Gastroesophageal sphincter (tissue), 4 donors: ENCODE measurements at regions not wholly inside any gene's neighbourhood (a gene's known extent, or its start where the extent isn't known, plus 50 kb on each side); places are given as distances from the start of the nearest gene placed in this dataset.

Experiments used
- ATAC-seq: fragments of 150-250 bp; one replicate; pipeline ENCODE4 v1.9.1; 2016; ENCODE audit warnings: mild to moderate bottlenecking, moderate library complexity
- H3K27ac ChIP-seq, 4 donors: fragments of 200-600 bp; sonication (generic) in 3 of 4; 1 replicate in 3 of 4; 2 replicates in 1 of 4; pipeline ENCODE4 v1.5.1; 2016 to 2019
- H3K27me3 ChIP-seq: fragments of 200-600 bp; sonication (generic); one replicate; pipeline ENCODE4 v1.5.1; 2019
- H3K36me3 ChIP-seq, 2 donors: fragments of 200-600 bp; sonication (generic); one replicate each; pipeline ENCODE4 v1.5.1; 2019; ENCODE audit warnings: control low read depth in 1 of 2
- H3K4me1 ChIP-seq, 3 donors: fragments of 200-600 bp; sonication (generic); 1 replicate in 2 of 3; 2 replicates in 1 of 3; pipeline ENCODE4 v1.5.1; 2016 to 2019; ENCODE audit warnings: control low read depth in 2 of 3
- H3K4me3 ChIP-seq, 2 donors: fragments of 200-600 bp; sonication (generic); one replicate each; pipeline ENCODE4 v1.5.1; 2019; ENCODE audit warnings: mild to moderate bottlenecking in 1 of 2, moderate library complexity in 1 of 2
- H3K9me3 ChIP-seq, 3 donors: fragments of 200-600 bp; sonication (generic); one replicate each; pipeline ENCODE4 v1.5.1; 2017 to 2019; ENCODE audit warnings: control low read depth in 2 of 3
- CTCF ChIP-seq, 4 experiments: fragments of 200-600 bp in 2 of 4; fragments of 450-650 bp in 2 of 4; sonication (generic) in 1 of 4; IDR thresholded peaks; one replicate each; pipeline ENCODE4 v1.5.1; 2017 to 2019; ENCODE audit warnings: antibody characterized with exemption in 4 of 4, mild to moderate bottlenecking in 2 of 4, moderate library complexity in 2 of 4
- EP300 ChIP-seq: sonication (generic); formaldehyde crosslinking; IDR thresholded peaks from one replicate; pipeline ENCODE4 v1.6.1; 2017; ENCODE audit warnings: antibody characterized with exemption, mild to moderate bottlenecking
- POLR2A ChIP-seq, 2 donors: fragments of 450-650 bp; IDR thresholded peaks; one replicate each; pipeline ENCODE4 v1.6.1; 2017; ENCODE audit warnings: antibody characterized with exemption in 2 of 2, mild to moderate bottlenecking in 2 of 2, moderate library complexity in 1 of 2
- POLR2AphosphoS5 ChIP-seq: sonication (generic); formaldehyde crosslinking; IDR thresholded peaks from one replicate; pipeline ENCODE4 v1.6.1; 2017; ENCODE audit warnings: antibody characterized with exemption
- WGBS, 2 donors: methylation state at CpG; one replicate each; pipeline ENCODE4 v1.1.5; 2018; ENCODE audit warnings: low coverage in 1 of 2; 5-methylcytosine and 5-hydroxymethylcytosine counted together

GRCh38 chr2:217370391-217370790, 510.5 kb upstream of the TNP1 start:
- no peaks in the 10 kb centered on the region for H3K36me3 ChIP-seq
- H3K4me3 ChIP-seq = no peak overlapping the region
- peak overlapping the region in 1 of 4 donors; percentile 82 for H3K27ac ChIP-seq
- no peaks in the 10 kb centered on the region for H3K27me3 ChIP-seq
- TF ChIP-seq CTCF (IDR thresholded peaks at IDR 0.05) (no peak), POLR2AphosphoS5 (no peak), POLR2A (IDR thresholded peaks at IDR 0.05) (no peak), EP300 (no peak)
- ATAC-seq = no peak
- no peaks in the 10 kb centered on the region for H3K9me3 ChIP-seq
- WGBS, 2 donors = 81 to 100% methylated on average over 2 to 5 of the region's 5 CpGs
- H3K4me1 ChIP-seq = peaks cover 2 to 78% (median 8%) of the 10 kb centered on the region in 3 donors

- H3K4me1 ChIP-seq = peaks cover 0 to 79% (median 16%) of the 10 kb centered on the region in 3 donors
- H3K27ac ChIP-seq = peak overlapping the region; percentile 0 to 80 (median 66)
- TF ChIP-seq POLR2AphosphoS5 (peak; percentile 15), EP300 (no peak)
- H3K9me3 ChIP-seq = no peaks in the 10 kb centered on the region
- peak; percentile 39 for ATAC-seq
- H3K4me3 ChIP-seq = no peak overlapping the region
- no peaks in the 10 kb centered on the region for H3K27me3 ChIP-seq
- no peaks in the 10 kb centered on the region for H3K36me3 ChIP-seq
- 66% methylated on average over 4 of the region's 4 CpGs; no CpG with 5 or more reads in 1 of the 2 donors for WGBS, 2 donors
Observed at GRCh38 chr2:217367464-217367863, 507.6 kb upstream of the TNP1 start.

- 49 to 64% methylated on average over 2 to 4 of the region's 4 CpGs for WGBS, 2 donors
- no peaks in the 10 kb centered on the region for H3K36me3 ChIP-seq
- peaks cover 4 to 79% (median 18%) of the 10 kb centered on the region in 3 donors for H3K4me1 ChIP-seq
- peak overlapping the region; percentile 0 to 80 (median 66) for H3K27ac ChIP-seq
- ATAC-seq = no peak
- H3K9me3 ChIP-seq = no peaks in the 10 kb centered on the region
- H3K4me3 ChIP-seq = no peak overlapping the region
- TF ChIP-seq CTCF (IDR thresholded peaks at IDR 0.05) = no peak
- no peak for TF ChIP-seq POLR2A (IDR thresholded peaks at IDR 0.05)
- no peak for TF ChIP-seq EP300
- no peak for TF ChIP-seq POLR2AphosphoS5
- no peaks in the 10 kb centered on the region for H3K27me3 ChIP-seq
Observed at GRCh38 chr2:217366966-217367365, 507.1 kb upstream of the TNP1 start.

- H3K27me3 ChIP-seq = no peaks in the 10 kb centered on the region
- peaks cover 9 to 79% (median 24%) of the 10 kb centered on the region in 3 donors for H3K4me1 ChIP-seq
- peak overlapping the region in 3 of 4 donors; percentile 58 to 85 (median 80) for H3K27ac ChIP-seq
- H3K36me3 ChIP-seq = no peaks in the 10 kb centered on the region
- TF ChIP-seq POLR2AphosphoS5 (no peak), POLR2A (IDR thresholded peaks at IDR 0.05) (no peak), CTCF (IDR thresholded peaks at IDR 0.05) (no peak), EP300 (no peak)
- no peak overlapping the region for H3K4me3 ChIP-seq
- ATAC-seq = no peak
- no peaks in the 10 kb centered on the region for H3K9me3 ChIP-seq
- WGBS, 2 donors = 70 to 89% methylated on average over 4 of the region's 4 CpGs
Observed at GRCh38 chr2:217366266-217366895, 506.5 kb upstream of the TNP1 start.

DNA sequence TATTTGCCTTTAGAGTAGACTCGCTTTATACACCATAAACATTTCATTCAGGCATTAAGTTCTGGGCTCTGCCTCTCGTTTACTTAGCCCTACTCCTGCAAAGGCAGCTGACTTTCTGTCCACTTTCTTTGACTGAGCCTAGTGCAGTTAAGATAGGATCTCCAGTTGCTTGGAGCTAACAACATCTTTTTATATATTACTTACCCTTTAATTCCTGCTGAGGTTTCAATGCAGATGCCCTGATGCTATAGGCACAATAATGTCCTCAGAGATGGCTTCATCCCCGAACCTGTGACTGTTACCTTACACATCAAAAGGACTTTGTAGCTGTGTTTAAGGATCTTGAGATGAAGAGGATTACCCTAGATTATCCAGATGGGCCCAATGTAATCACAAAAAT, 505.8 kb upstream of the TNP1 start:
- TF ChIP-seq CTCF (IDR thresholded peaks at IDR 0.05) = no peak
- no peak for TF ChIP-seq EP300
- TF ChIP-seq POLR2A (IDR thresholded peaks at IDR 0.05) = no peak
- TF ChIP-seq POLR2AphosphoS5 = no peak
- Histone ChIP-seq H3K27ac (peak overlapping the region in 2 of 4 donors; percentile 20 to 85), H3K36me3 (no peaks in the 10 kb centered on the region), H3K4me3 (no peak overlapping the region), H3K4me1 (peaks cover 11 to 80% (median 29%) of the 10 kb centered on the region in 3 donors), H3K9me3 (no peaks in the 10 kb centered on the region), H3K27me3 (no peaks in the 10 kb centered on the region)
- ATAC-seq = no peak
- 67 to 76% methylated on average over 3 of the region's 3 CpGs for WGBS, 2 donors
